ENCODE measurements at regions not wholly inside any gene's neighbourhood (a gene's known extent, or its start where the extent isn't known, plus 50 kb on each side); places are given as distances from the start of the nearest gene placed in this dataset.
"Not testable (repeated sequence)": the region's sequence is repeated elsewhere in the genome, so short reads cannot be mapped to it uniquely, and the experiment has no call there.

DNA sequence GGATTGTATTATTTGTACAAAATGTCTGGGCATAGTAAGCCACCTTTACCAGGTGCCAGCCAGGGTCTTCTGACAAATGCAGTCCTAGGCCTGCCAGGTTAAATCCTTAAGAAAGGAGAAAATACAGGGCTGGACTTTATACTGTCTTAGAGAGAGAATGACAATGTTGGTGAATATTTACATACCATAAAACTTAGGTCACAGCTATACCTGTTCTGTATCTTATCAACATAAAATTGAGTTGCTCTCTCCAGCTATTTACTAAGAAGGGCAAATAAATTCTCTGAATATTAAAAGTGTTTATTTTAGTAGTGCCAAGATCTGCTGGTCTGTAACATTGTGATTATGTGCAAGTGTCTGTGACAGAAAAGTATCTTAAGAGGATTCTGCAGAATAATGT lies 971.1 kb downstream of the AACS start:
- in situ Hi-C loops (cut with MboI; ENCODE audit: low sequenced_read_pairs, unreplicated experiment), result no loop called here
- DNase-seq (ENCODE audit: low spot score), result no peak
- TF ChIP-seq CTCF (IDR thresholded peaks at IDR 0.05; ENCODE audit: borderline replicate concordance, control extremely low read depth, extremely low read depth, insufficient read depth, missing control alignments), result no peak

DNA sequence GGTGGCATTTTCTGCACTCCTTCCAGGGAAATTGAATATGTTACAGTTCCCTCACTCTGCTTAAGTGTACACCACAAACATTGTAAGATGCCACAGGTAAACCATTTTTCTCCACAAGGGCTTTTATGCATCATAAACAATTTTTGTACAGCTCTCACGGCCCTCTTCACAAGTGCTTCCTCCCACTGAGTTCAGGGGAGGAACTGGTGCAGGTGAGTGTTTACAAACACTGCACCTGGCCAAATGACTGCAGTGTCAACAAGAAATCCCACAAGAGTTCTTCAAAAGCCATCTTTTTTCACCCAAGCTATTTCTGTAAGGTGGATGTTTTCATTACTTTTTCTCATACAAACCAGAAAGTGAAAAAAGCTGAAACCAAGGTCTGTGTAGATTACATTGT lies 973.2 kb downstream of the AACS start:
- DNase-seq (ENCODE audit: low spot score), result no peak

DNA sequence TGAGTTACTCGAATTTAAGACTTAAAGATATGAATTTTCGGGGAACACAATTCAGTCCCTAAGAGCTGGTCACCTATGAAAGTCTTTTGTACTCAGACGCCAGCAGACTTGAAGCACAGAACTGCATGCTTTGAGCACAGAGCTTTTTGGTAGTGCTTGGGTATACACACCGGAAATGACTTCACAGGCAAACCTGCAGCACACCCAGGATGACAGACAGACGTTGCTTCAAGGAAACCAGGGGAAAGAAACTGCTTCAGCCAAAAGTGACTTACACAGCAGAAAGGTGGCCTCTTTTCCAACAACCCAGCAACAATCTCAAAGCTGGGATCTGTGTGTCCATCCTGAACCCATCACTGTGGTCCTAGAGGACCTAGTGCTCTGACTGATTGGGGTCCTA lies 975.1 kb downstream of the AACS start:
- no peak for DNase-seq (ENCODE audit: low spot score)
- in situ Hi-C loops (cut with MboI; ENCODE audit: low sequenced_read_pairs, unreplicated experiment), result no loop called here
- no peak for TF ChIP-seq CTCF (IDR thresholded peaks at IDR 0.05; ENCODE audit: borderline replicate concordance, control extremely low read depth, extremely low read depth, insufficient read depth, missing control alignments)

More for the DNA sequence above, 973.2 kb downstream of the AACS start:
- no peak for TF ChIP-seq CTCF (IDR thresholded peaks at IDR 0.05; ENCODE audit: borderline replicate concordance, control extremely low read depth, extremely low read depth, insufficient read depth, missing control alignments)
- in situ Hi-C loops (cut with MboI; ENCODE audit: low sequenced_read_pairs, unreplicated experiment), result no loop called here

DNA sequence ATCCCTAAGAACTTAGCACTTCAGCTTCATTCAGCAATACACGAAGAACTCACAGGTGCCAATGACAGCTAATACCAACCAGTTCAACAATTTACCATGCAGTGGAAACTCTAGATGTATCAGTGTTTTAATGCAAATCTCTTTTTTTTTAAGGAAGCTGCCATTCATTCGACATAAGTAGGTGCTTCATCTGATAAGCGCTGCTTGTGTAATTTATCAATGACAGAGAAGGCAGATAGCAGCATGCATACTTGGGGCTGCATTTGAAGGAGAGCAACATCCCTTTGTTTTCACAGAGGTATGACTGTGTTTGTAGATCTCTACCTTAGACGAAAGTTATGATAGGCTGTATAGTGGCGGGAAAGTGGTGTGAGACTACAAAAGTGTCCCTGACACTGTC lies 977.1 kb downstream of the AACS start:
- no peak for DNase-seq (ENCODE audit: low spot score)
- in situ Hi-C loops (cut with MboI; ENCODE audit: low sequenced_read_pairs, unreplicated experiment), result no loop called here
- no peak for TF ChIP-seq CTCF (IDR thresholded peaks at IDR 0.05; ENCODE audit: borderline replicate concordance, control extremely low read depth, extremely low read depth, insufficient read depth, missing control alignments)

DNA sequence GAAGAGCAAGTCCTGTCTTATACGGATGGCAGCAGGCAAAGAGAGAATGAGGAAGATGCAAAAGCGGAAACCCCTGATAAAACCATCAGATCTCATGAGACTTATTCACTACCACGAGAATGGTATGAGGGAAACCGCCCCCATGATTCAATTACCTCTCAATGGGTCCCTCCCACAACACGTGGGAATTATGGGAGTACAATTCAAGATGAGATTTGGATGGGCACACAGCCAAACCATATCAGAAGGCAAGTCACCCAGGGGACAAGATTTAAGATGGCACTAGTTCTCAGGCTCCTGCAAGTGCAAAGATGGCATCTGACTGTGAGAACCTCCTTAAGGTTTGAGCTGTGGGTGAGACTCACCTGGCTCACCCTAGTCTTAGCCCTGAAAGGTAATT lies 984.3 kb downstream of the AACS start:
- in situ Hi-C loops (cut with MboI; ENCODE audit: low sequenced_read_pairs, unreplicated experiment); DNase-seq (ENCODE audit: low spot score): not testable (repeated sequence)

DNA sequence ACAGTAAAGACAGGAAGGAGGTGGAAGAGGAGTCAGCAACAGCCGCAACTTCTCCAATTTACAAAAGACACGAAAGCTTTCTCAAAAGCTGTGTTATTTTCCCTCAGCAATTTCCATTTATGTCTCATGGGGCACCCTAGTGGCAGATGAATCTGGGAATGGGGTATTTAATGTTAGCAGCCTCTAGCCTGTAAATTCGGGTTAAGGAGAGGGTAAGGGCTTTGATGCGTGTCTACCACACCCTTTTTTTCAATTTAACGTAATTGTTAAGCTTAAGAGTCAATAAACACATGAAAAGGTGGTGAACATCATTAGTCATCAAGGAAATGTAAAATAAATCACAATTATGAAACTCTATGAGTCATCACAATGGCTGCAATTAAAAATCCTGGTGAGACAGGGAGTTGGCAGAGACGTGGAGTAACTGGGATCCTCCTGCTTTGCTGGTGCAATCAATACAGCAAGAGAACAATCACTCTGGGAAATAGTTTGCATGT lies 986.4 kb downstream of the AACS start:
- DNase-seq (ENCODE audit: low spot score), result no peak
- TF ChIP-seq CTCF (IDR thresholded peaks at IDR 0.05; ENCODE audit: borderline replicate concordance, control extremely low read depth, extremely low read depth, insufficient read depth, missing control alignments), result no peak
- in situ Hi-C loops (cut with MboI; ENCODE audit: low sequenced_read_pairs, unreplicated experiment), result loop anchor here (25.0 kb wide), 1 partner anchor 836 kb away; no protein-coding TSS in a partner anchor

DNA sequence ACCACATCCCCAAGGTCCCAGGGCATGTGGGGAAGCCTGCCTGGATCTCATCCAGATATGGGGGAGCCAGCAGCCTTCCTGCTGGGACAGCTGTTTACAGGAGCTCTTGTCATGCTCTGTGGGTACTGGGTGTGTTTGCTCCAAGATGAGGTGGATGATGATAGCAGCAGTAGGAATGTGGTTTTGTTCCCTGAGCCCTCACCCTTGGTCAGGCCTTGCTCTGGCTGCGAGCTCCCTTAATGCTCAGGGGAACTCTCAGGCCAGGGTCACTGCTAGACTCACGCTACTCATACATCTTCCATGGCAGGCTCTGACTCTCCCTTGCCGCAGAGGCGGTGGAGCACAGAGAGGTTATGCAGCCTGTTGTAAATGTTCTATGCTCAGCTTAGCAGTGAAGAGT lies 990.3 kb downstream of the AACS start:
- TF ChIP-seq CTCF (IDR thresholded peaks at IDR 0.05; ENCODE audit: borderline replicate concordance, control extremely low read depth, extremely low read depth, insufficient read depth, missing control alignments), result no peak
- no peak for DNase-seq (ENCODE audit: low spot score)
- in situ Hi-C loops (cut with MboI; ENCODE audit: low sequenced_read_pairs, unreplicated experiment), result loop anchor here (25.0 kb wide), 1 partner anchor 832 kb away; no protein-coding TSS in a partner anchor

Measured in GM13976 (cell line).